Activated CD8-positive, alpha-beta memory T cell treated with anti-CD3 and anti-CD28 coated beads, Interleukin-2, amount 10 ng/mL, durations not matched to agents 7 days and 5 days (primary cell): ENCODE measurements at regions not wholly inside any gene's neighbourhood (a gene's known extent, or its start where the extent isn't known, plus 50 kb on each side); places are given as distances from the start of the nearest gene placed in this dataset.
"Not testable (repeated sequence)": the region's sequence is repeated elsewhere in the genome, so short reads cannot be mapped to it uniquely, and the experiment has no call there.

Experiments
- ATAC-seq: fragments of 150-1000 bp; cut with Tn5 transposase; one replicate; pipeline ENCODE4 v1.10.0; 2021; ENCODE audit warnings: moderate library complexity
- CTCF ChIA-PET: fragments of 350-600 bp; sonication (Branson Sonifier 250); formaldehyde crosslinking; loops from one replicate; lab custom pipeline; 2021; ENCODE audit warnings: antibody characterized with exemption; lab: Charles Lee
- DNase-seq: peaks from one replicate; pipeline ENCODE4 v3.0.0-alpha.2; 2020
- H3K27ac Mint-ChIP-seq: one replicate; pipeline ENCODE4 v1.8.0; 2021; ENCODE audit warnings: mild to moderate bottlenecking, mixed read lengths
- H3K27me3 Mint-ChIP-seq: one replicate; pipeline ENCODE4 v1.8.0; 2021; ENCODE audit warnings: mixed read lengths
- H3K36me3 Mint-ChIP-seq: one replicate; pipeline ENCODE4 v1.8.0; 2021; ENCODE audit warnings: mild to moderate bottlenecking, mixed read lengths
- H3K4me1 Mint-ChIP-seq: one replicate; pipeline ENCODE4 v1.8.0; 2021; ENCODE audit warnings: mixed read lengths
- H3K4me3 Mint-ChIP-seq: one replicate; pipeline ENCODE4 v1.8.0; 2021; ENCODE audit warnings: mild to moderate bottlenecking, moderate library complexity, mixed read lengths
- H3K9me3 Mint-ChIP-seq: one replicate; pipeline ENCODE4 v1.8.0; 2022; ENCODE audit warnings: low read depth, mixed read lengths

DNA sequence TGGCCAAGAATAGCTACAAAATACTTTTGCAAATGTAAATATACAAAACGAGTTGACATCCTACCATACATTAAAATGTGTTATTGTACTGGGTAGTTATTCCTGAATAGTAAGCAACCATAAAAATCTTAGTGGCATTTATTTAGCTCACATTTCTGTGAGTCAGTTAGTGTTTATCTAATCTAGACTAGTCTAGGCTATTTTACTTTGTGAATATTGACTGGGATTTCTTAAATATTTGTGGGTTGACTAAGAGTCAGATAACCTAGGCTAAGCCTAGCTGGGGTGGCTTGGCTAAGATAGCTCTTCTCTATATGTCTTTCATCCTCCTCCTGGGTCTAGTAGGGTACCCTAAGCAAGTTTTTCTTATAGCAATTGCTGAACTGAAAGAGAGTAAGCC lies 543.8 kb upstream of the DIAPH2 start:
- Mint-ChIP-seq H3K27ac (no peak overlapping the region), H3K27me3 (no peaks in the 10 kb centered on the region), H3K4me3 (no peak overlapping the region), H3K9me3 (peaks cover 3% of the 10 kb centered on the region), H3K4me1 (no peaks in the 10 kb centered on the region), H3K36me3 (no peaks in the 10 kb centered on the region)
- CTCF ChIA-PET: no interaction called here
- no peak for ATAC-seq
- DNase-seq: no peak

DNA sequence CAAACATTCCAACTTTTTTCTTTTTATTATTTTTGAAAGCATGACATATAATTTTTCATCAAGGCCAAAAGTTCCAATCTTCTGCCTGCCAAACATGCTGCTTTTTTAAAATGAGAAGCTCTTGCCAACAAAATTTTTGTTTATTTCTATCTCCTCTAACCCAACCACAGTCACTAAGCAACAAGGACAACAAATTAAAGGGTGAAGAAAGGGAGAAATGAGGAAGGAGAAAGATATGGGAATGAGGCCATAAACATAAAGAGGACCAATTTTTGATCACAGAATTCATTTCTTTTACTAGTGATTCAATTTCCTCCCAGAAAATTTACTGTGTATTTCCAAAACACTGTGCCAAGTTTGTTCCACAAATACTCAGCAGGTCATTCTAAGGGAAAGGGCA lies 537.0 kb upstream of the DIAPH2 start:
- ATAC-seq: no peak
- CTCF ChIA-PET: no interaction called here

GRCh38 chrX:96170626-96171025 lies 514.0 kb upstream of the DIAPH2 start:
- Mint-ChIP-seq H3K4me3 (no peak overlapping the region), H3K27ac (no peak overlapping the region), H3K9me3 (peaks cover 3% of the 10 kb centered on the region), H3K36me3 (no peaks in the 10 kb centered on the region), H3K27me3 (no peaks in the 10 kb centered on the region), H3K4me1 (no peaks in the 10 kb centered on the region)
- CTCF ChIA-PET: no interaction called here
- ATAC-seq (no peak), DNase-seq (no peak)

More for the DNA sequence above, 537.0 kb upstream of the DIAPH2 start:
- Mint-ChIP-seq H3K9me3 (peaks cover 3% of the 10 kb centered on the region), H3K4me1 (no peaks in the 10 kb centered on the region), H3K27ac (no peak overlapping the region), H3K27me3 (no peaks in the 10 kb centered on the region), H3K4me3 (no peak overlapping the region), H3K36me3 (no peaks in the 10 kb centered on the region)
- DNase-seq: no peak

DNA sequence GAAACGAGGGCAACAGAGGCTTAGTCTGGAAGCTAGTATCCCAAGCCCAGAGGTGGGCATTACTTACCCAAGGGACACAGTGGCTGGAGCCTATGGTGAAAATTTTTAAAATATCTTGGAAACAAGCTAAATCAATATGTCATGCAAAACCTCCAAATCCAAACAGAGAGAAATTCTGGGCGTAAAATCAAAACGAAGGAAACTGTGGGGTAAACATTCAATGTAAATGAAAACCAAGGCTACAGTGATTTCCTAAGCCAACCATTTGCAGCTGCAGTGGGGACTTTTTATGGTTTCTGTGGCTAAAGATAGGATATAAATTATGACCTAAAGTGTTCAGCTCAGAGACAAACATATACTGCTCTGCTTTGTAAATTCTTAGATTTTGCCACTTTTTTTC lies 507.7 kb upstream of the DIAPH2 start:
- Mint-ChIP-seq H3K4me1 (no peaks in the 10 kb centered on the region), H3K9me3 (peaks cover 4% of the 10 kb centered on the region), H3K4me3 (no peak overlapping the region), H3K27me3 (no peaks in the 10 kb centered on the region), H3K27ac (no peak overlapping the region), H3K36me3 (no peaks in the 10 kb centered on the region)
- no peak for ATAC-seq
- CTCF ChIA-PET: no interaction called here
- DNase-seq: no peak

- Mint-ChIP-seq H3K9me3 (peaks cover 4% of the 10 kb centered on the region), H3K27me3 (no peaks in the 10 kb centered on the region), H3K36me3 (no peaks in the 10 kb centered on the region), H3K27ac (no peak overlapping the region), H3K4me1 (no peaks in the 10 kb centered on the region), H3K4me3 (no peak overlapping the region)
- CTCF ChIA-PET: no interaction called here
- ATAC-seq (no peak), DNase-seq (no peak)
These were observed 503.0 kb upstream of the DIAPH2 start for GRCh38 chrX:96181605-96182004.

GRCh38 chrX:96182366-96182765 lies 502.3 kb upstream of the DIAPH2 start:
- no peaks in the 10 kb centered on the region for H3K27me3 Mint-ChIP-seq
- H3K9me3 Mint-ChIP-seq: peaks cover 3% of the 10 kb centered on the region
- ATAC-seq (no peak), DNase-seq (no peak)
- H3K27ac Mint-ChIP-seq: no peak overlapping the region
- no peaks in the 10 kb centered on the region for H3K4me1 Mint-ChIP-seq
- CTCF ChIA-PET: no interaction called here
- no peak overlapping the region for H3K4me3 Mint-ChIP-seq
- no peaks in the 10 kb centered on the region for H3K36me3 Mint-ChIP-seq

- Mint-ChIP-seq H3K9me3 (no peaks in the 10 kb centered on the region), H3K4me1 (no peaks in the 10 kb centered on the region), H3K4me3 (no peak overlapping the region), H3K36me3 (no peaks in the 10 kb centered on the region), H3K27me3 (no peaks in the 10 kb centered on the region), H3K27ac (no peak overlapping the region)
- DNase-seq (no peak), ATAC-seq (no peak)
- CTCF ChIA-PET: no interaction called here
These were observed 501.3 kb upstream of the DIAPH2 start for GRCh38 chrX:96183391-96183790.

DNA sequence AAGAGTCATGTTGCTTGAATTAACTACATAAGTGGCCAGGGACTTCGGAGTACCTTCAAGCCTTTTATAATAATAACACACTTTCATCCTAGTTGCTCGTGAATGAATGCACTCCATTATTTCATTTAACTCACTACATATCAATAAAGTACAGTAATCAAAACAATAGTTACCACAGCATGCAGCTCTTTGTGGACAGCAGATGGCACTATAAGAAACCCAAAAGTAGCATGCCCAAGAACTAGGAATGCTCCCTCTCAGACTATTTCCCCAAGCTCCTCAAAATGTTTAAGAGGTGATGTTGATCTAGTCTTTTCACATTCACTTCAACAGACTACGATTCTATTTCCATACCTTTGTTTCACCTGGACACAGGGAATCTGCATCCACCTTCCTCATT lies 500.8 kb upstream of the DIAPH2 start:
- CTCF ChIA-PET: no interaction called here
- no peaks in the 10 kb centered on the region for H3K4me1 Mint-ChIP-seq
- H3K36me3 Mint-ChIP-seq: no peaks in the 10 kb centered on the region
- no peaks in the 10 kb centered on the region for H3K9me3 Mint-ChIP-seq
- DNase-seq (no peak), ATAC-seq (no peak)
- H3K4me3 Mint-ChIP-seq: no peak overlapping the region
- H3K27me3 Mint-ChIP-seq: no peaks in the 10 kb centered on the region
- H3K27ac Mint-ChIP-seq: no peak overlapping the region

DNA sequence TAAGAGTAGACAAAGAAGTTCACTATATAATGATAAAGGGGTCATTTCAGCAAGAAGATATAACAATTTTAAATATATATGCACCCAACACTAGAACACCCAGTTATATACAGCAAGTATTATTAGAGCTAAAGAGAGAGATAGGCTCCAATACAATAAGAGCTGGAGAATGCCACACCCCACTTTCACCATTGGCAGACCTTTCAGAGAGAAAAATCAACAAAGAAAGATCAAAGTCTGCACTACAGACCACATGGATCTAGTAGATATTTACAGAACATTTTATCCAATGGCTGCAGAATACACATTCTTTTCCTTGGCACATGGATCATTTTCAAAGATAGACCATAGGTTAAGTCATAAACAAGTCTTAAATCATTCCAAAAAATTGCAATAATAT lies 479.7 kb upstream of the DIAPH2 start:
- no peak overlapping the region for H3K4me3 Mint-ChIP-seq
- H3K4me1 Mint-ChIP-seq: no peaks in the 10 kb centered on the region
- ATAC-seq (no peak), DNase-seq (no peak)
- CTCF ChIA-PET: no interaction called here
- no peaks in the 10 kb centered on the region for H3K27me3 Mint-ChIP-seq
- H3K36me3 Mint-ChIP-seq: no peaks in the 10 kb centered on the region
- no peaks in the 10 kb centered on the region for H3K9me3 Mint-ChIP-seq
- no peak overlapping the region for H3K27ac Mint-ChIP-seq

DNA sequence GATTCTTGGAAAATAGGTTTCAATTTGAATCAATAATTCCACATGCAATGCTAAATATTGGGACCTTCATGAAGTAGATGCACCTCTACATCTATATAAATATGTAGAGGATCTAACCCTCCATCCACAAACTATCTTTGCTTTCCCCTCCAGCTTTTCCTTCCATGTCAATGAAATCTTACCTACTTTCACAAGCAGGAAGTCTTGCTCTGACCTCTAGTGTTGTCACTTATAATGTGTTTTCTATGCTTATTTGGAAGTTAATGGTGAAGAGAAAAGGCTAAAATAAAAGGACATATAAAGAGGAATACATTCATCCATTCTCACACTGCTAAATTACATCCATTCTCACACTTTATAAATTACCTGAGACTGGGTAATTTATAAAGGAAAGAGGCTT lies 472.7 kb upstream of the DIAPH2 start:
- H3K36me3 Mint-ChIP-seq: no peaks in the 10 kb centered on the region
- H3K9me3 Mint-ChIP-seq: peaks cover 11% of the 10 kb centered on the region
- H3K27ac Mint-ChIP-seq: no peak overlapping the region
- H3K4me1 Mint-ChIP-seq: no peaks in the 10 kb centered on the region
- ATAC-seq (no peak), DNase-seq (no peak)
- H3K4me3 Mint-ChIP-seq: no peak overlapping the region
- CTCF ChIA-PET: no interaction called here
- H3K27me3 Mint-ChIP-seq: no peaks in the 10 kb centered on the region

DNA sequence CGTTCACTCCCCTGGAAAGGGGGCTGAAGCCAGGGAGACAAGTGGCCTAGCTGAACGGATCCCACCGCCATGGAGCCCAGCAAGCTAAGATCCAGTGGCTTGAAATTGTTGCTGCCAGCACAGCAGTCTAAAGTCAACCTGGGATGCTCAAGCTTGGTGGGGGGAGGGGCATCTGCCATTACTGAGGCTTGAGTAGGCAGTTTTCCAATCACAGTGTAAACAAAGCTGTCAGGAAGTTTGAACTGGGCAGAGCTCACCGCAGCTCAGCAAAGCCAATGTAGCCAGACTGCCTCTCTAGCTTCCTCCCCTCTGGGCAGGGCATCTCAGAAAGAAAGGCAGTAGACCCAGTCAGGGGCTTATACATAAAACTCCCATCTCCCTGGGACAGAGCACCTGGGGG lies 470.0 kb upstream of the DIAPH2 start:
- DNase-seq, ATAC-seq, H3K4me3 Mint-ChIP-seq, H3K36me3 Mint-ChIP-seq, CTCF ChIA-PET, H3K4me1 Mint-ChIP-seq, H3K27ac Mint-ChIP-seq, H3K27me3 Mint-ChIP-seq: not testable (repeated sequence)
- H3K9me3 Mint-ChIP-seq: peaks cover 11% of the 10 kb centered on the region

GRCh38 chrX:96224279-96224678 lies 460.4 kb upstream of the DIAPH2 start:
- Mint-ChIP-seq H3K9me3 (peaks cover 3% of the 10 kb centered on the region), H3K36me3 (no peaks in the 10 kb centered on the region), H3K27ac (no peak overlapping the region), H3K4me3 (no peak overlapping the region), H3K27me3 (no peaks in the 10 kb centered on the region), H3K4me1 (no peaks in the 10 kb centered on the region)
- ATAC-seq (no peak), DNase-seq (no peak)
- CTCF ChIA-PET: no interaction called here

GRCh38 chrX:96244955-96245354 lies 439.7 kb upstream of the DIAPH2 start:
- DNase-seq (no peak), ATAC-seq (no peak)
- no peaks in the 10 kb centered on the region for H3K27me3 Mint-ChIP-seq
- H3K9me3 Mint-ChIP-seq: no peaks in the 10 kb centered on the region
- no peaks in the 10 kb centered on the region for H3K36me3 Mint-ChIP-seq
- H3K4me1 Mint-ChIP-seq: no peaks in the 10 kb centered on the region
- CTCF ChIA-PET: no interaction called here
- no peak overlapping the region for H3K27ac Mint-ChIP-seq
- H3K4me3 Mint-ChIP-seq: no peak overlapping the region

DNA sequence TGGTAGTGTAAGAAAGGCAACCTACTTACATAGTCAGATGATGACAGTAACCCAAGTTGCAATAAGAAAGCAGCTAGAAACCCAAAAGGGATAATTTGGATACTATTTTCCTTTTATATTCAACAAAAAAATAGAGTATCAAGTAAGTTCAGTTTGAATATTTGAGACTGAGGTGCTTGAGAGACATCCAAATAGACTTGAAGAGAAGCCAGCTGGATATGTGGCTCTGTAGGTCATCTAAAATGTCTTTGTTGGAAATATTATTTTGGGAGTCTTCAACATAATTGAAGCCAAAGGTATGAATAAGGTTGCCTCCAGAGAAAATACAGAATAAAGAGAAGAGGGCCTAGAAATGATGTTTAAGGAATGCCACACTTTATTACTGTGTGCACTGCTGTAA lies 438.2 kb upstream of the DIAPH2 start:
- ATAC-seq: no peak
- H3K27me3 Mint-ChIP-seq: no peaks in the 10 kb centered on the region
- DNase-seq: no peak
- H3K4me1 Mint-ChIP-seq: no peaks in the 10 kb centered on the region
- H3K27ac Mint-ChIP-seq: no peak overlapping the region
- H3K36me3 Mint-ChIP-seq: no peaks in the 10 kb centered on the region
- H3K9me3 Mint-ChIP-seq: no peaks in the 10 kb centered on the region
- no peak overlapping the region for H3K4me3 Mint-ChIP-seq
- CTCF ChIA-PET: no interaction called here
